H1 (cell line): ENCODE measurements at regions not wholly inside any gene's neighbourhood (a gene's known extent, or its start where the extent isn't known, plus 50 kb on each side); places are given as distances from the start of the nearest gene placed in this dataset.

Experiments
- ASH2L ChIP-seq: fragments of 200-600, 300-600 bp; sonication (generic); IDR thresholded peaks from one replicate; pipeline ENCODE4 v1.7.1; 2017; ENCODE audit warnings: low read length
- ATF3 ChIP-seq: IDR thresholded peaks from 2 replicates; pipeline ENCODE4 v1.6.1; 2011; ENCODE audit warnings: low read depth, mild to moderate bottlenecking, low read length; ENCODE audit not compliant: insufficient read depth
- CBX8 ChIP-seq: fragments of 300-800, 300-1000 bp; sonication (generic); IDR thresholded peaks from 2 replicates; pipeline ENCODE4 v1.7.1; 2016; ENCODE audit warnings: low read depth, low read length, borderline replicate concordance
- CHD7 ChIP-seq: fragments of 300-600 bp; sonication (generic); IDR thresholded peaks from 2 replicates; pipeline ENCODE4 v1.7.1; 2012; ENCODE audit warnings: low read length, moderate library complexity, mild to moderate bottlenecking, inconsistent platforms; ENCODE audit not compliant: insufficient replicate concordance
- EGR1 ChIP-seq: IDR thresholded peaks from 2 replicates; pipeline ENCODE4 v1.6.1; 2011; ENCODE audit warnings: low read depth, low read length, borderline replicate concordance
- KDM1A ChIP-seq: fragments of 200-600, 300-600 bp; sonication (generic); IDR thresholded peaks from 2 replicates; pipeline ENCODE4 v1.7.1; 2016; ENCODE audit warnings: mild to moderate bottlenecking, low read length, borderline replicate concordance
- KDM5A ChIP-seq: fragments of 200-600 bp; IDR thresholded peaks from 2 replicates; pipeline ENCODE4 v1.7.1; 2012; ENCODE audit warnings: mild to moderate bottlenecking, low read length, inconsistent platforms, mixed read lengths
- MAX ChIP-seq: IDR thresholded peaks from 2 replicates; pipeline ENCODE4 v1.6.1; 2012; ENCODE audit warnings: inconsistent platforms
- SIX5 ChIP-seq: IDR thresholded peaks from 2 replicates; pipeline ENCODE4 v1.6.1; 2011; ENCODE audit warnings: mild to moderate bottlenecking, low read depth, low read length
- SUZ12 ChIP-seq: fragments of 200-600 bp; sonication (generic); IDR thresholded peaks from 2 replicates; pipeline ENCODE4 v1.6.1; 2012; ENCODE audit warnings: mild to moderate bottlenecking, inconsistent platforms, low read length, moderate library complexity, mixed read lengths
- TBP ChIP-seq: IDR thresholded peaks from 2 replicates; pipeline ENCODE4 v1.6.1; 2011; ENCODE audit warnings: low read depth, low read length, improper control_type of control experiment
- TEAD4 ChIP-seq: IDR thresholded peaks from 2 replicates; pipeline ENCODE4 v1.6.1; 2012; ENCODE audit warnings: low read depth, low read length, inconsistent platforms, mixed read lengths

DNA sequence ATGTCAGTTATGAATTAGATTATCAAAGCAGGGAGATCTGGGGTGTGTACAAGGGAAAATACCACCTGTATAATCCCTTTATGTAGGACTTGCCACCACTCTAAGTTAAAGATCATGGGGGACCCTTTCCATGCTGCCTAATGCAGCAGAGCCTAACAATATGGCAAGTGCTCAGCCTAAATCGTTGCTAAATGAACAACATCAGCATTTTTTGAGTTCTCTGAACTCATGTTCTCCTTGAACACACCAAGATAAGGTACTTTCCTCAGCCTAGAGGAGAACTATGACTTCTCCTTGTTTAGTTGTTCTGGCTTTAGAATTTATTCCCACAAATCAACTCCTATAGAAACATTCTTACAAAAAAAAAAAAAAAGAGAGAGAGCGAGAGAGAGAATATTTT is 177.0 kb downstream of the DUSP10 start (continued):
- TF ChIP-seq CHD7 (no peak), ATF3 (no peak), SUZ12 (no peak), TBP (no peak), ASH2L (no peak), EGR1 (no peak), KDM5A (no peak), MAX (no peak), KDM1A (no peak), SIX5 (no peak), TEAD4 (no peak), CBX8 (no peak)
